ENCODE measurements at regions not wholly inside any gene's neighbourhood (a gene's known extent, or its start where the extent isn't known, plus 50 kb on each side); places are given as distances from the start of the nearest gene placed in this dataset.

DNA sequence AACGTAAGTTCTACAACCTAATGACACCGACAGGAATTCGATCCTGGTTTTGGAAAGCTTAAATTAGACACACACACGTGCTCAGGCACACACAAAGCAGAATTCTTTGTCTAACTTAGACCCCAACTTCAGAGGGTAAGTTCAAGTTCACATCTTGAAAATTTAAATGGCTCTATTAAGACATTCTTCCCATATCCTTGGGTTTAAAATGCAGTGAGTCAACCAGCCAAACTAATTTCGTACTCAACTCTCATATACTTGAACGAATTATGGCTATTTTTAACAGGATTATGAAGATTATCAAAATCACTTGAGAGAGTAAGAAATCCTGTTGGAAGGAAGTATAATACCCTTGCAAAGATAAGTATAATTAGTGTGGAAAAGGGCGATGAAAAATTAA lies 53.2 kb upstream of the ARL4C start:
- Histone ChIP-seq H3K79me2 (ENCODE audit: low read length) (no peaks in the 10 kb centered on the region), H3K4me3 (ENCODE audit: low read length) (no peak overlapping the region), H3K4me2 (ENCODE audit: low read length) (peak overlapping the region; percentile 56), H3K27ac (ENCODE audit: low read length) (no peak overlapping the region), H3K27me3 (ENCODE audit: low read length) (no peaks in the 10 kb centered on the region), H3K9me3 (ENCODE audit: low read length) (no peaks in the 10 kb centered on the region), H3F3A (ENCODE audit: low read length, unreplicated experiment) (no peaks in the 10 kb centered on the region), H3K9ac (ENCODE audit: low read length) (no peak overlapping the region), H4K20me1 (ENCODE audit: low read length) (no peaks in the 10 kb centered on the region), H3K36me3 (ENCODE audit: low read depth, low read length) (no peaks in the 10 kb centered on the region), H2AFZ (ENCODE audit: low read length) (peak overlapping the region; percentile 44; the same call in 1 of the 2 replicates), H3K4me1 (ENCODE audit: insufficient read depth, low read length) (peaks cover 4% of the 10 kb centered on the region; the same call in 1 of the 2 replicates), H3K9me2 (replicated peaks; ENCODE audit: low read length) (no peaks in the 10 kb centered on the region)
- BruUV-seq (replicated peaks), result no TSS peak
- DNase-seq, result no peak
- intact Hi-C loops (cut with micrococcal nuclease), result loop anchor here (1.0 to 10.0 kb wide), 4 partner anchors 125 to 557 kb away; partner anchors contain the start of gene SH3BP4
- no peak for ATAC-seq
- ChIA-PET POLR2A (ENCODE audit: unreplicated experiment) (no interaction called here), CTCF (no interaction called here)
- no peak for TF ChIP-seq EZH2phosphoT487 (IDR thresholded peaks at IDR 0.05; ENCODE audit: borderline replicate concordance, low read length)
- TF ChIP-seq EZH2 (IDR thresholded peaks at IDR 0.05; ENCODE audit: low read length, unreplicated experiment), result no peak
- TF ChIP-seq, protein P1, sequence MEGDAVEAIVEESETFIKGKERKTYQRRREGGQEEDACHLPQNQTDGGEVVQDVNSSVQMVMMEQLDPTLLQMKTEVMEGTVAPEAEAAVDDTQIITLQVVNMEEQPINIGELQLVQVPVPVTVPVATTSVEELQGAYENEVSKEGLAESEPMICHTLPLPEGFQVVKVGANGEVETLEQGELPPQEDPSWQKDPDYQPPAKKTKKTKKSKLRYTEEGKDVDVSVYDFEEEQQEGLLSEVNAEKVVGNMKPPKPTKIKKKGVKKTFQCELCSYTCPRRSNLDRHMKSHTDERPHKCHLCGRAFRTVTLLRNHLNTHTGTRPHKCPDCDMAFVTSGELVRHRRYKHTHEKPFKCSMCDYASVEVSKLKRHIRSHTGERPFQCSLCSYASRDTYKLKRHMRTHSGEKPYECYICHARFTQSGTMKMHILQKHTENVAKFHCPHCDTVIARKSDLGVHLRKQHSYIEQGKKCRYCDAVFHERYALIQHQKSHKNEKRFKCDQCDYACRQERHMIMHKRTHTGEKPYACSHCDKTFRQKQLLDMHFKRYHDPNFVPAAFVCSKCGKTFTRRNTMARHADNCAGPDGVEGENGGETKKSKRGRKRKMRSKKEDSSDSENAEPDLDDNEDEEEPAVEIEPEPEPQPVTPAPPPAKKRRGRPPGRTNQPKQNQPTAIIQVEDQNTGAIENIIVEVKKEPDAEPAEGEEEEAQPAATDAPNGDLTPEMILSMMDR (conservative IDR thresholded peaks at IDR 0.05; ENCODE audit: low read depth, low read length), result no peak

DNA sequence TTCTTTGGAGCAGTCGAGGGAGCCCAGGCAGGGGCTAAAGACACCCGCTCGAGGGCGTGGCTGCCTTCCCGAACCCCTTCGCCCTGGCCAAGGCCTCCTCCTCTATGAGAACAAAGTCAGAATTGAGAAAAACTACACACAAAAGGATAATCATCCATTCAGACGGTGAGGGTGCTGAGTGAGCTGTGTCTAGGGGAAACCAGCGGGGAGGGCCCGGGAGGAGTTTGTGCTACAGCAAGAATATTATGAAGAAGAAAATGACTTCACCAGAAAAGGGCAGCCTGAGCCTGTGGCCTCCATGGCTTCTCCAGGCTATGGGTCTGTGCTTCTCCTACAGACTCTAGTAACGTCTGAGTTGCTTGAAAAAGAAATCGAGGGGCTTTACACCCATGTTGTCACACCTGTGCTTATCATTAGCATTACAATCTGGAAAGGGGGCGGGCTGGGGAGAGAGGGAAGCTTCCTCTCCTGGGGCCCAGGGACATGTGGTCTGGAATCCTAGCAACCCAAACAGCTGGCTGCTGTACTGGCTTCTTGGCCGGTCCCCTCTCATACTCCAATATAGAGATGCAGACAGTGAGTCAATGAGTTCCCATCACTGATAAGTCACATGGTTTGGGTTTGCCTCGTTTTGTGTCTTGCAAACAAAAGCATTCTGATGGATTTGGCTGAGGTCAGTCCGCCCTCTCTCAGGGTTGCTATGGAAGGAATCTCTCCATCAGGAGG lies 52.0 kb upstream of the ARL4C start:
- no peaks in the 10 kb centered on the region for H3K9me3 ChIP-seq (ENCODE audit: low read length)
- no peak overlapping the region for H2AFZ ChIP-seq (ENCODE audit: low read length)
- ChIA-PET CTCF (no interaction called here), POLR2A (ENCODE audit: unreplicated experiment) (no interaction called here)
- no peak overlapping the region for H3K27ac ChIP-seq (ENCODE audit: low read length)
- TF ChIP-seq EZH2 (IDR thresholded peaks at IDR 0.05; ENCODE audit: low read length, unreplicated experiment) (no peak), EZH2phosphoT487 (IDR thresholded peaks at IDR 0.05; ENCODE audit: borderline replicate concordance, low read length) (no peak)
- TF ChIP-seq, protein P1 (conservative IDR thresholded peaks at IDR 0.05; ENCODE audit: low read depth, low read length), result no peak
- H3K27me3 ChIP-seq (ENCODE audit: low read length), result no peaks in the 10 kb centered on the region
- intact Hi-C loops (cut with micrococcal nuclease), result loop anchor here (5.0 kb wide), 1 partner anchor 412 kb away; no protein-coding TSS in a partner anchor
- H3K4me2 ChIP-seq (ENCODE audit: low read length), result no peak overlapping the region
- H3K9ac ChIP-seq (ENCODE audit: low read length), result no peak overlapping the region
- no peaks in the 10 kb centered on the region for H3F3A ChIP-seq (ENCODE audit: low read length, unreplicated experiment)
- no TSS peak for BruUV-seq (replicated peaks)
- H3K9me2 ChIP-seq (replicated peaks; ENCODE audit: low read length), result no peaks in the 10 kb centered on the region
- no peaks in the 10 kb centered on the region for H4K20me1 ChIP-seq (ENCODE audit: low read length)
- no peak for DNase-seq
- no peaks in the 10 kb centered on the region for H3K79me2 ChIP-seq (ENCODE audit: low read length)
- no peak for ATAC-seq
- H3K36me3 ChIP-seq (ENCODE audit: low read depth, low read length), result no peaks in the 10 kb centered on the region
- no peak overlapping the region for H3K4me3 ChIP-seq (ENCODE audit: low read length)
- peaks cover 5% of the 10 kb centered on the region; the same call in 1 of the 2 replicates for H3K4me1 ChIP-seq (ENCODE audit: insufficient read depth, low read length)

DNA sequence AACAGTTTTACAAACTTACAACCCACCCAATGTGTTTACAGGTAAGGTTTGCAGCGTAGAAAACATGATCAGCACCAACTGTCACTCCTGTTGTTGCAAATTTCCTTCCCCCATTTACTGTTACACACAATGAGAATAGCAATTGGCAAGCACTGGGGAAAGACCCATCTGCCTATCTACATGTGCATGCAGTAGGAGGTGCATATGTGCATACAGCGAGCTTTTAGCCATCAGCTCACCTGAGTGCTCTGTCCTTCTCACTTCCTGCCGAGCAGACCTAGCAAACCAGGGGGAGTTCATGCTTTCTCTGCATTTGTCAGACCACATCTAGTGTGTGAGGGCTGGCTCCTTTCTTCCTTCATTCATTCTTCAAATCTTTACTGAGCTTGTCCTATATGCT lies 49.9 kb upstream of the ARL4C start:
- Histone ChIP-seq H3K36me3 (ENCODE audit: low read depth, low read length) (no peaks in the 10 kb centered on the region), H3K9me2 (replicated peaks; ENCODE audit: low read length) (no peaks in the 10 kb centered on the region), H3K9ac (ENCODE audit: low read length) (no peak overlapping the region), H3K27ac (ENCODE audit: low read length) (no peak overlapping the region), H2AFZ (ENCODE audit: low read length) (no peak overlapping the region), H3K9me3 (ENCODE audit: low read length) (no peaks in the 10 kb centered on the region), H3F3A (ENCODE audit: low read length, unreplicated experiment) (no peaks in the 10 kb centered on the region), H3K27me3 (ENCODE audit: low read length) (no peaks in the 10 kb centered on the region), H3K79me2 (ENCODE audit: low read length) (no peaks in the 10 kb centered on the region), H3K4me1 (ENCODE audit: insufficient read depth, low read length) (peaks cover 5% of the 10 kb centered on the region; the same call in 1 of the 2 replicates), H3K4me2 (ENCODE audit: low read length) (no peak overlapping the region), H3K4me3 (ENCODE audit: low read length) (no peak overlapping the region), H4K20me1 (ENCODE audit: low read length) (no peaks in the 10 kb centered on the region)
- BruUV-seq (replicated peaks), result no TSS peak
- DNase-seq (no peak), ATAC-seq (no peak)
- intact Hi-C loops (cut with micrococcal nuclease), result loop anchor here (5.0 kb wide), 1 partner anchor 409 kb away; no protein-coding TSS in a partner anchor
- no peak for TF ChIP-seq EZH2phosphoT487 (IDR thresholded peaks at IDR 0.05; ENCODE audit: borderline replicate concordance, low read length)
- TF ChIP-seq, protein P1 (conservative IDR thresholded peaks at IDR 0.05; ENCODE audit: low read depth, low read length), result no peak
- no peak for TF ChIP-seq EZH2 (IDR thresholded peaks at IDR 0.05; ENCODE audit: low read length, unreplicated experiment)
- POLR2A ChIA-PET (ENCODE audit: unreplicated experiment), result no interaction called here
- CTCF ChIA-PET, result no interaction called here
